ENCODE measurements at regions not wholly inside any gene's neighbourhood (a gene's known extent, or its start where the extent isn't known, plus 50 kb on each side); places are given as distances from the start of the nearest gene placed in this dataset.

- TF ChIP-seq USF2 (IDR thresholded peaks at IDR 0.05; ENCODE audit: low read length) (no peak), CTCF (IDR thresholded peaks at IDR 0.05; ENCODE audit: control extremely low read depth in 1 of 3, insufficient read depth in 1 of 3, low read depth in 1 of 3, low read length in 3 of 3) (no peak), CHD2 (IDR thresholded peaks at IDR 0.05; ENCODE audit: low read length) (no peak), YY1 (IDR thresholded peaks at IDR 0.05; ENCODE audit: low read depth, low read length) (no peak)
These were observed 266.7 kb downstream of the ZNF536 start (continued) for GRCh38 chr19:30638889-30639288.
